Loucy (cell line): ENCODE measurements at regions not wholly inside any gene's neighbourhood (a gene's known extent, or its start where the extent isn't known, plus 50 kb on each side); places are given as distances from the start of the nearest gene placed in this dataset.

Experiments used
- H2AFZ ChIP-seq: fragments of 200-600 bp; sonication (generic); 2 replicates; pipeline ENCODE4 v1.6.0; 2016; ENCODE audit warnings: antibody characterized with exemption, mild to moderate bottlenecking, low read length, moderate library complexity
- H3F3A ChIP-seq: fragments of 200-600 bp; 2 replicates; pipeline ENCODE4 v1.6.0; 2016; ENCODE audit warnings: antibody characterized with exemption, low read depth, mild to moderate bottlenecking
- H3K27me3 ChIP-seq: fragments of 200-600 bp; sonication (generic); 2 replicates; pipeline ENCODE4 v1.6.1; 2014; ENCODE audit warnings: low read length, mild to moderate bottlenecking; ENCODE audit not compliant: insufficient read depth, poor library complexity, severe bottlenecking
- H3K36me3 ChIP-seq: fragments of 200-600 bp; sonication (generic); 2 replicates; pipeline ENCODE4 v1.6.1; 2016; ENCODE audit warnings: low read length; ENCODE audit not compliant: insufficient read depth
- H3K4me1 ChIP-seq: fragments of 200-600 bp; sonication (generic); 2 replicates; pipeline ENCODE4 v1.5.1; 2014; ENCODE audit warnings: low read length, mild to moderate bottlenecking; ENCODE audit not compliant: insufficient read depth, poor library complexity, severe bottlenecking
- H3K4me2 ChIP-seq: fragments of 200-600 bp; sonication (generic); 2 replicates; pipeline ENCODE4 v1.6.0; 2014; ENCODE audit warnings: antibody characterized with exemption, low read length, low read depth, mild to moderate bottlenecking; ENCODE audit not compliant: poor library complexity, severe bottlenecking
- H3K4me3 ChIP-seq: fragments of 200-600 bp; sonication (generic); 2 replicates; pipeline ENCODE4 v1.5.1; 2014; ENCODE audit warnings: low read length, mild to moderate bottlenecking, mixed read lengths; ENCODE audit not compliant: poor library complexity, severe bottlenecking
- H3K79me2 ChIP-seq: fragments of 200-600 bp; sonication (generic); 2 replicates; pipeline ENCODE4 v1.6.1; 2014; ENCODE audit warnings: low read length; ENCODE audit not compliant: insufficient read depth
- H3K9ac ChIP-seq: fragments of 200-600 bp; sonication (generic); 2 replicates; pipeline ENCODE4 v1.6.0; 2014; ENCODE audit warnings: mild to moderate bottlenecking, low read depth, low read length, moderate library complexity; ENCODE audit not compliant: poor library complexity, severe bottlenecking
- H3K9me2 ChIP-seq: fragments of 200-600 bp; sonication (generic); replicated peaks from 2 replicates; pipeline ENCODE4 v1.6.1; 2016; ENCODE audit warnings: low read depth, low read length, mixed read lengths
- H3K9me3 ChIP-seq: fragments of 200-600 bp; sonication (generic); 2 replicates; pipeline ENCODE4 v1.6.1; 2014; ENCODE audit warnings: mild to moderate bottlenecking, antibody characterized with exemption, low read length, low read depth; ENCODE audit not compliant: insufficient read depth
- H4K20me1 ChIP-seq: fragments of 200-600 bp; sonication (generic); 2 replicates; pipeline ENCODE4 v1.6.0; 2014; ENCODE audit warnings: antibody characterized with exemption, low read length, mild to moderate bottlenecking; ENCODE audit not compliant: insufficient read depth, poor library complexity, severe bottlenecking
- CTCF ChIP-seq: fragments of 200-600 bp; sonication (generic); conservative IDR thresholded peaks from 2 replicates; pipeline ENCODE4 v1.5.1; 2014; ENCODE audit warnings: mild to moderate bottlenecking, antibody characterized with exemption, low read length
- EZH2phosphoT487 ChIP-seq: fragments of 200-600 bp; IDR thresholded peaks from 2 replicates; pipeline ENCODE4 v1.6.1; 2018; ENCODE audit warnings: antibody characterized with exemption, mild to moderate bottlenecking, moderate library complexity, borderline replicate concordance

- Histone ChIP-seq H3K9ac (no peak overlapping the region), H3K27me3 (no peaks in the 10 kb centered on the region), H3K4me2 (no peak overlapping the region), H3F3A (no peaks in the 10 kb centered on the region), H4K20me1 (no peaks in the 10 kb centered on the region), H3K79me2 (no peaks in the 10 kb centered on the region), H2AFZ (no peak overlapping the region), H3K9me3 (no peaks in the 10 kb centered on the region), H3K36me3 (no peaks in the 10 kb centered on the region), H3K4me3 (no peak overlapping the region), H3K9me2 (no peaks in the 10 kb centered on the region), H3K4me1 (peaks cover 20% of the 10 kb centered on the region)
- TF ChIP-seq EZH2phosphoT487 (no peak), CTCF (no peak)
Measured at GRCh38 chr6:14328163-14328562, 210.6 kb downstream of the CD83 start.

- no peaks in the 10 kb centered on the region for H3K79me2 ChIP-seq
- H3K4me2 ChIP-seq = no peak overlapping the region
- TF ChIP-seq EZH2phosphoT487 = no peak
- TF ChIP-seq CTCF = no peak
- H3F3A ChIP-seq = 0 out of 2 replicates have a peak, but pooled peaks cover 5% of the 10 kb centered on the region
- no peak overlapping the region for H2AFZ ChIP-seq
- no peaks in the 10 kb centered on the region for H3K36me3 ChIP-seq
- no peaks in the 10 kb centered on the region for H3K9me3 ChIP-seq
- no peaks in the 10 kb centered on the region for H3K27me3 ChIP-seq
- H3K9ac ChIP-seq = no peak overlapping the region
- H3K9me2 ChIP-seq = no peaks in the 10 kb centered on the region
- H3K4me1 ChIP-seq = peaks cover 9% of the 10 kb centered on the region
- no peak overlapping the region for H3K4me3 ChIP-seq
- H4K20me1 ChIP-seq = no peaks in the 10 kb centered on the region
Measured at GRCh38 chr6:14333556-14334305, 216.2 kb downstream of the CD83 start.

- H2AFZ ChIP-seq = no peak overlapping the region
- H3K9me2 ChIP-seq = no peaks in the 10 kb centered on the region
- no peaks in the 10 kb centered on the region for H3K79me2 ChIP-seq
- H3K4me2 ChIP-seq = no peak overlapping the region
- no peak overlapping the region for H3K9ac ChIP-seq
- peaks cover 21% of the 10 kb centered on the region for H3K4me1 ChIP-seq
- no peaks in the 10 kb centered on the region for H3K9me3 ChIP-seq
- no peak overlapping the region for H3K4me3 ChIP-seq
- no peaks in the 10 kb centered on the region for H3K36me3 ChIP-seq
- H3K27me3 ChIP-seq = no peaks in the 10 kb centered on the region
- no peaks in the 10 kb centered on the region for H4K20me1 ChIP-seq
- TF ChIP-seq CTCF = no peak
- no peak for TF ChIP-seq EZH2phosphoT487
- H3F3A ChIP-seq = 0 out of 2 replicates have a peak, but pooled peaks cover 5% of the 10 kb centered on the region
Measured at GRCh38 chr6:14335071-14335470, 217.5 kb downstream of the CD83 start.
